Keratinocyte (primary cell): ENCODE measurements at regions not wholly inside any gene's neighbourhood (a gene's known extent, or its start where the extent isn't known, plus 50 kb on each side); places are given as distances from the start of the nearest gene placed in this dataset.
"Not testable (repeated sequence)": the region's sequence is repeated elsewhere in the genome, so short reads cannot be mapped to it uniquely, and the experiment has no call there.

Source experiments
- DNase-seq: peaks from one replicate; pipeline ENCODE4 v3.0.0-alpha.2; 2011; ENCODE audit warnings: low read depth, missing footprints, low spot score
- FAIRE-seq: peaks from 2 replicates; lab custom pipeline; 2011; peaks lifted over from hg19 to GRCh38; lab: Jason Lieb, UNC
- H2AFZ ChIP-seq: 2 replicates; pipeline ENCODE4 v1.6.0; 2012; ENCODE audit warnings: low read length, control low read depth, inconsistent platforms; ENCODE audit not compliant: control insufficient read depth
- H3K27ac ChIP-seq: 2 replicates; pipeline ENCODE4 v1.5.1; 2011; ENCODE audit warnings: low read length; ENCODE audit not compliant: control insufficient read depth, insufficient read depth
- H3K27me3 ChIP-seq: 3 replicates; pipeline ENCODE4 v1.6.0; 2011; ENCODE audit warnings: low read length; ENCODE audit not compliant: control insufficient read depth, insufficient read depth; ENCODE audit errors: extremely low read depth
- H3K36me3 ChIP-seq, 2 experiments: 2 replicates in 1 of 2; 3 replicates in 1 of 2; pipeline ENCODE4 v1.5.1; 2011; ENCODE audit warnings: low read length in 2 of 2, mild to moderate bottlenecking in 1 of 2; ENCODE audit not compliant: control insufficient read depth in 2 of 2, insufficient read depth in 2 of 2; ENCODE audit errors: extremely low read depth in 1 of 2
- H3K4me1 ChIP-seq: 3 replicates; pipeline ENCODE4 v1.5.1; 2011; ENCODE audit warnings: low read length; ENCODE audit not compliant: control insufficient read depth, insufficient read depth; ENCODE audit errors: extremely low read depth
- H3K4me2 ChIP-seq: 3 replicates; pipeline ENCODE4 v1.6.0; 2011; ENCODE audit warnings: low read depth, low read length; ENCODE audit not compliant: control insufficient read depth, insufficient read depth; ENCODE audit errors: extremely low read depth
- H3K4me3 ChIP-seq, 3 experiments: fragments of 200-600 bp in 1 of 3; sonication (generic) in 1 of 3; 2 replicates in 2 of 3; 3 replicates in 1 of 3; pipeline ENCODE4 v1.5.1; 2011 to 2016; ENCODE audit warnings: low read length in 3 of 3, mild to moderate bottlenecking in 3 of 3, control low read depth in 2 of 3, inconsistent platforms in 1 of 3, low read depth in 1 of 3, mixed read lengths in 1 of 3, mixed run types in 1 of 3, moderate library complexity in 1 of 3; ENCODE audit not compliant: control insufficient read depth in 2 of 3, insufficient read depth in 2 of 3; ENCODE audit errors: extremely low read depth in 1 of 3
- H3K79me2 ChIP-seq: 2 replicates; pipeline ENCODE4 v1.6.0; 2012; ENCODE audit warnings: low read length; ENCODE audit not compliant: control insufficient read depth, insufficient read depth
- H3K9ac ChIP-seq: 3 replicates; pipeline ENCODE4 v1.6.0; 2011; ENCODE audit warnings: low read length; ENCODE audit not compliant: control insufficient read depth, insufficient read depth; ENCODE audit errors: extremely low read depth
- H3K9me1 ChIP-seq: 3 replicates; pipeline ENCODE4 v1.6.0; 2011; ENCODE audit warnings: low read length; ENCODE audit not compliant: control insufficient read depth, insufficient read depth; ENCODE audit errors: extremely low read depth
- H3K9me3 ChIP-seq: 2 replicates; pipeline ENCODE4 v1.5.1; 2012; ENCODE audit warnings: low read depth, low read length; ENCODE audit not compliant: control insufficient read depth
- H4K20me1 ChIP-seq: 3 replicates; pipeline ENCODE4 v1.6.0; 2011; ENCODE audit warnings: low read length; ENCODE audit not compliant: control insufficient read depth, insufficient read depth; ENCODE audit errors: extremely low read depth
- CTCF ChIP-seq, 3 experiments: IDR thresholded peaks in 1 of 3; conservative IDR thresholded peaks in 1 of 3; optimal IDR thresholded peaks in 1 of 3; 2 replicates in 2 of 3; 3 replicates in 1 of 3; pipeline versions ENCODE3 to v1.5.1; 2011; ENCODE audit warnings: low read length in 3 of 3, mild to moderate bottlenecking in 3 of 3, moderate library complexity in 2 of 3, control low read depth in 1 of 3, inconsistent platforms in 1 of 3; ENCODE audit not compliant: insufficient read depth in 2 of 3; ENCODE audit errors: extremely low read depth in 1 of 3
- EZH2 ChIP-seq: IDR thresholded peaks from one replicate; pipeline ENCODE4 v1.6.1; 2012; ENCODE audit warnings: inconsistent platforms, mild to moderate bottlenecking, low read length, moderate library complexity
- dilution Hi-C: fragments of 300-500 bp; cut with MboI; formaldehyde crosslinking; loops from one replicate; pipeline ENCODE4 v1.7.0; 2020; ENCODE audit warnings: low sequenced_read_pairs; ENCODE audit not compliant: extremely low pct_ligation_motif_present

GRCh38 chr12:59486827-59487226 is 109.0 kb upstream of the SLC16A7 start:
- FAIRE-seq (no peak), DNase-seq (no peak)
- Histone ChIP-seq H3K9ac (no peak overlapping the region), H3K9me3 (no peaks in the 10 kb centered on the region), H3K4me1 (no peaks in the 10 kb centered on the region), H3K79me2 (no peaks in the 10 kb centered on the region), H3K4me3 (no peak overlapping the region), H2AFZ (no peak overlapping the region), H3K27ac (no peak overlapping the region), H3K9me1 (no peaks in the 10 kb centered on the region), H3K27me3 (no peaks in the 10 kb centered on the region), H3K36me3 (no peaks in the 10 kb centered on the region), H4K20me1 (no peaks in the 10 kb centered on the region), H3K4me2 (no peak overlapping the region)
- no peak for TF ChIP-seq EZH2
- TF ChIP-seq CTCF (optimal IDR thresholded peaks at IDR 0.05 in 1 of 3, IDR thresholded peaks at IDR 0.05 in 1 of 3, conservative IDR thresholded peaks at IDR 0.05 in 1 of 3; ENCODE audit: extremely low read depth in 1 of 3, insufficient read depth in 2 of 3, low read length in 3 of 3) = no peak
- dilution Hi-C loops = no loop called here

- Histone ChIP-seq H3K9ac (no peak overlapping the region), H3K4me3 (no peak overlapping the region), H3K36me3 (no peaks in the 10 kb centered on the region), H3K9me3 (no peaks in the 10 kb centered on the region), H3K79me2 (no peaks in the 10 kb centered on the region), H3K27me3 (no peaks in the 10 kb centered on the region), H3K4me2 (no peak overlapping the region), H3K4me1 (no peaks in the 10 kb centered on the region), H3K9me1 (no peaks in the 10 kb centered on the region), H4K20me1 (no peaks in the 10 kb centered on the region), H3K27ac (no peak overlapping the region), H2AFZ (no peak overlapping the region)
- no peak for DNase-seq
- dilution Hi-C loops = no loop called here
- FAIRE-seq = no peak
- TF ChIP-seq EZH2 = no peak
- TF ChIP-seq CTCF (optimal IDR thresholded peaks at IDR 0.05 in 1 of 3, IDR thresholded peaks at IDR 0.05 in 1 of 3, conservative IDR thresholded peaks at IDR 0.05 in 1 of 3; ENCODE audit: extremely low read depth in 1 of 3, insufficient read depth in 2 of 3, low read length in 3 of 3) = no peak
These were observed 111.3 kb upstream of the SLC16A7 start for GRCh38 chr12:59484575-59484974.

GRCh38 chr12:59474236-59474635 is 121.6 kb upstream of the SLC16A7 start:
- H3K36me3 ChIP-seq, H3K79me2 ChIP-seq, H3K9ac ChIP-seq, FAIRE-seq, H3K4me3 ChIP-seq, H3K9me1 ChIP-seq, H3K27me3 ChIP-seq, H3K9me3 ChIP-seq, dilution Hi-C loops, H3K4me1 ChIP-seq, H2AFZ ChIP-seq, H3K27ac ChIP-seq, DNase-seq, H3K4me2 ChIP-seq, H4K20me1 ChIP-seq: not testable (repeated sequence)
